Mucosa of gallbladder (tissue), 1 donor: ENCODE measurements at regions not wholly inside any gene's neighbourhood (a gene's known extent, or its start where the extent isn't known, plus 50 kb on each side); places are given as distances from the start of the nearest gene placed in this dataset.
A peak's percentile ranks its signal among the peaks of the same experiment; 100 is the strongest.

Source experiments
- DNase-seq: peaks from one replicate; pipeline ENCODE4 v3.0.0-alpha.2; 2020; ENCODE audit warnings: low spot score
- donor health status: DM: no; HTN: no; CAD: no.

DNA sequence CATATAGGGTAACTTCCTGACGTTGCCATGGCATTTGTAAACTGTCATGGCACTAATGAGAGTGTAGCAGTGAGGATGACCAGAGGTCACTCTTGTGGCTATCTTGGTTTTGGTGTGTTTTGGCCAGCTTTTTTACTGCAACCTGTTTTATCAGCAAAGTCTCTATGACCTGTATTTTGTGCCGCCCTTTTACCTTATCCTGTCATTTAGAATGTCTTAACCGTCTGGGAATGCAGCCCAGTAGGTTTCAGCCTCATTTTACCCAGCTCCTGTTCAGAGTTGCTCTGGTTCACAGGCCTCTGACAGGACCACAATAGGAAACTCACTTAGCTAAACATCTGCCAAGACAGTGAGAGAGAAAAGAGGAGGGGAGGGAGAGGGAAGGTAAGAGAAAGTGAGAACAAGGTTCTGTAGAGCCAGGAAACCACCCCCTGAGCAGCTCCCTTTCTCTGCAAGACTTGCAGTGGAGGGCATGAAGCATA is 64.8 kb upstream of the PLEKHG3 start:
- DNase-seq = no peak

DNA sequence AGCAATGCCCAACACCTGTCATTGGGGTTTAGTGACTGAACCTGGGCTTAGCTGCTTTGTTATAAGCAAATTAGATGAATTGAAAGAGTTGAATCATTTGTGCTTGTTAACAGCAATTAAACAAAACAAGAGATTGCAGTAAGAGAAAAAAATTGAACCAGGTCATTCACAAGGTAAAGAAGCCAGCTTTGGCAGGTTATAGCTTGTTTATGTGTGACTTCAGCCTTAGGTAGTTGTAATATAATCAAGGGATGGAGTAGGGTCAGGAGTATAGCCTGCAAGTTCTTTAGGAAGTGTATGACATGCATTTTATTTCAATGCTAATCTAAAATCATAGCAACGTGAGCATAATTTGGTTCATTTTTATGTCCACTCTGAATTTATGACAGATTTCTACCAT is 63.4 kb upstream of the PLEKHG3 start:
- no peak for DNase-seq

DNA sequence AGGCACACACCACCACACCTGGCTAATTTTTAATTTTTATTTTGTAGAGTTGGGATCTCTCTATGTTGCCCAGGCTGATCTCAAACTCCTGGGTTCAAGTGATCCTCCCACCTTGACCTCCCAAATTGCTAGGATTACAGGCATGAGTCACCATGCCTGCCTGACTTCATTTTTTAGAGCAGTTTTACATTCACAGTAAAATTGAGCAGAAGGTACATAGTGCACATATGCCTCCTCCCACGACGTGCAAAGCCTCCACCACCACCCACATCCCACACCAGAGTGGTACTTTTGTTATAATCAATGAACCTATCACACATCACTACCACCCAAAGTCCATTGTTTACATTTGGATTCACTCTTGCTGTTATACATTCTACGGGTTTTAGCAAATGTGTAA is 62.5 kb upstream of the PLEKHG3 start:
- no peak for DNase-seq

DNA sequence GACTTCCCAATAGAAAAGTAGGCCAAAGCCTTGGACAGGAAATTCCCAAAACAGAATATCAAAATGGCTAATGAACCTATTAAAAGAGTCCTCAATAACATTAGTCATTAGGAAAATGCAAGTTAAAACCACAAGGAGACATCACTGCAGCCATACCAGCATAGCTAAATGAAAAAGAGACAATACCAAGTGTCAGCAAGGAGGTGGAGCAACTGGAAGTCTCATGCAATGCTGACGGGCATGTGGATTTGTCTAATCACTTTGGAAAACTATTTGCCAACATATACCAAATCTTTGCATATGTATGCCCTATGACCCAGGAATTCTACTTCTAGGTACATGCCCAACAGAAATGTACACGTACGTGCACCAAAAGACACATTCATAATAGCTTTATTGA is 60.5 kb upstream of the PLEKHG3 start:
- DNase-seq = no peak

DNA sequence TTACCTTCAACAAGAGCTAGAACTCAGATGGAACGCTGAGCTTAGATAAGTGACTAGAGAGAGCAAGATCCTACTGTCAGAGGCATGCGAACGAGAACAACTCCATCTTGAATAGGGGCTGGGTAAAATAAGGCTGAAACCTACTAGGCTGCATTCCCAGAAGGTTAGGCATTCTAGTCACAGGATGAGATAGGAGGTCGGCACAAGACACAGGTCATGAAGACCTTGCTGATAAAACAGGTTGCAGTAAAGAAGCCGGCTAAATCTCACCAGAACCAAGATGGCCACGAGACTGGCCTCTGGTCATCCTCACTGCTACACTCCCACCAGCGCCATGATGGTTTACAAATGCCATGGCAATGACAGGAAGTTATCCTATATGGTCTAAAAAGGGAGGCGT is 59.6 kb upstream of the PLEKHG3 start:
- DNase-seq = no peak

DNA sequence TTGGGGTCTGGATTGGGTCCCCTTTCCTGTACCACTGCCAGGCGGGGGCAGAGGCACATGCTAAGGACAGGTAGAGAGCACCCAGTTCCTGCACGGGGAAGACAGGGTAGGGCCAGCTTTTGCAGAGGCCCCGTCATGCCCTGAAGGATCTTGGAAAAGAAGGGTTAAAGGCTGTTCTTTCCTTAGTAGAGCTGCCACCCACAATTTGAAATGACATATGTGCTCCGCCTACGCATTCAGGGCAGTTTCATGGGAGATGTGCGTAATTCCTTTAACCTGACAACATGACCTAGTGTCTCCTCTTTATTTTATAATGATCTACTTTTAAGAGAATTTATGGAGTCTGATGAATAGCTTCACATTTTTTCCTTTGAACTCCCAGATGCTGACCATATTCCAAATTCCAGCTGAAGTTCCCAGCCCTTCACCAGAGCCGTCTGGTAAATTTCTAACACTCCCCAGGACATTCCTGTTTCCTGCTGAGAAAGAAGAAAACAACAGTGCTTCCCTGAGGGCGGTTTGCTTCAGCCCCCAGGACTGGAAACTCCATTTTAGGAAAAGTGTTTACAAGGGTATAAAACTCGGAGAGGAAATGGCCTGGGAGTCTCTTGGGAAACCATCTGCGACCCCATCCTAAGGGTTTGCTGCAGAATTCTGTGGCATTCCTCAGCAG is 58.9 kb upstream of the PLEKHG3 start:
- DNase-seq = peak; percentile 53

DNA sequence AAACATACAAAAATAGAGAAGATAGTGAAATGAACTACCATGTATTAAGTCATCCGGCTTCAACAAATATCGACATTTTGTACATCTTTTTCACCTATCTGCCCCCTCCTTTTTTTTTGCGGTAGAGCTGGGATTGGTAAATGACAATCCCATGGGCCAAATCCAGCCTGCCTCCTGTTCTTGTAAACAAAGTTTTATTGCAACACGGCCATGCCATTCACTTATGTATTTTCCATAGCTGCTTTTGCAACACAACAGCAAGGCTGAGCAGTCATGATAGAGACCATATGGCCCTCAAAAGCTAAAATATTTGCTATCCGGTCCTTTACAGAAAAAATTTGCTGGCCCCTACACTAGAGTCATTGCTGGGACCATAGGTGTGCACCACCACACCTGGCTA is 58.1 kb upstream of the PLEKHG3 start:
- DNase-seq = no peak

DNA sequence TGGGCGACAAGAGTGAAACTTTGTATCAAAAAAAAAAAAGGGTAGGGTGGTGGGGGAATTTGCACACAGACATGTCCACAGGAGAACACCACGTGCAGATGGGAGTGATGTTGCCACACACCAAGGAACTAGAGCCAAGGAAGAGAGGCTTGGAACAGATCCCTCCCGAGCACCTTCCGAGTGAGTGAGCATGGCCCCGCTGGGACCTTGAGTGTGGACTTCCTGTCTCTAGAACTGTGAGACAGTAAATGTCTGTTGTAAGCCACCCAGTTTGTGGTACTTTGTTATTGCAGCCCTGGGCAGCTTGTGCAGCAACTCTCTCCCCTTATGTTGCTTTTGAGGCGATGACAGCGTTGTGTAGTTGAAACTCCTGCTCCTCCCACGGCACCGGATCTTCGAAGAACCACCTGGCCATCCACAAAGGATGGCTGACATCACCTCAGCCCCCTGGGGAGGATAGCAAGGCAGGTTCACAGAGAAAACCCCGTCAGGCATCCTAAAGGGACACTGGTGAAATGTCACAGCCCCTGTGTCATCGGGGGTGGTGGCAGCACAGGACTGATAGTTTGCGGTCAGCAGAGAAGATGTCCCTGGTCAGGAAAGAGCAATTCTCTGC is 54.7 kb upstream of the PLEKHG3 start:
- no peak for DNase-seq

DNA sequence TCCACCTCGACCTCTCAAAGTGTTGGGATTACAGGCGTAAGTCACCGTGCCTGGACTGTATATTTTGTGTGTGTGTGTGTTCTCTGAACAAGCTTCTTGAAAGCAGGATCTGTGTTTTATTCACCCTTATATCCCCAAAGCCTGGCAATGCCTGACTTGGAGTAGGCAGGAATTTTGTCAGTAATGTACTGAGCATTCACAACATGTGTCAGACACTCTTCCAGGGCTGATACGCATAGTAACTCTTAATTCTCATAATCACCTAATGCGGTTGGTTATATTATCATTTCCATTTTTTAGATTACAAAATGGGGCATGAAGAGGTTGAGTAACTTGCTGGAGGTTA is 50.4 kb upstream of the PLEKHG3 start:
- no peak for DNase-seq

DNA sequence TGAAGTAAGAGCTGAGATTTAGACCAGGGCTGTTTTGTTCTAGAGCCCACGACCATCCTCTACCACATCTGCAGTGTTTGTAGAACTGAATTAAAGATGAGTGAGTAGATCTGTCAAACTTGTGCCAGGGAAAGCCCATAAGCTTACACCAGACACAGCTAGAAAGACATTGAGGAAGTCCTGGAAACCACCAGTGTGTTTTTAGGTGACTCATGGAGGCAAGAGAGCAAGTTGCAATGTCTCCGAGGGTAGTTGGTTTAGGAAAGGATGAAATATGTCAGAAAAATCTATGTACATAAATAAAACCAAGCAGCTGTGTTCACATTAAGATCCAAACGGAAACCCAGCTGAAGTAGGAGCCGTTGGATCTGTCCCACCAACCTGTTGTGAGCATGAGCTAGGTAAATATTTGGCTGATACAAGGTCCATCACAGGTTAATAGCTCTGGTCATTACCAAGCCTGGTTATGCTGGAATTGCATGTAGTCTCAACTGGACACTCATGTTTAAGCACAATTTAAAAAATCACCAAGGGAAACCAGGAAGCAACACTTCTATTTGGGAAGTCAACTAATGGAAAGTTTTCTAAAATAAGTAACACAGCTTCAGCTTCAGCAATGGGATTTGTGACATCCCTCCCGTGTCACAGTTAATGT is 49.9 kb upstream of the PLEKHG3 start:
- no peak for DNase-seq
